ENCODE measurements at regions not wholly inside any gene's neighbourhood (a gene's known extent, or its start where the extent isn't known, plus 50 kb on each side); places are given as distances from the start of the nearest gene placed in this dataset.
A peak's percentile ranks its signal among the peaks of the same experiment; 100 is the strongest.
"Not testable (repeated sequence)": the region's sequence is repeated elsewhere in the genome, so short reads cannot be mapped to it uniquely, and the experiment has no call there.

DNA sequence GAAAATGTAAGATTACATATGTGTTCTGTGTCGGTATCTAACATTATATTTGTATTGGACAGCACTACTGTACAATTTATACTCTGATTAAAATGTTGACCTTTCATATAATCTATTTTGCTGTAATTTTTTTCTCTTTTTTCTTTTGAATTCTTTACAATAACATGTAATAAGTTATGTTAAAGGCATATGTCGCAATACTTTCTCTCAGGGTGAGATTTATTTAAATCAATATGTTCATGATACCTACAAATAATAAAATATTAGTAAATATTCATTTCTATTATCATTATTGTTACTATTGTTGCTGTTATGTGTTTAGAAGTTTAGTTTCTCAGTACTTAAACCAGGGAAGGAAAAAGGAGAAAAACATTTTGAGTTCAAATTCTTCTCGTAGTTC, 807.4 kb downstream of the STIM2 start:
- no peak for DNase-seq

DNA sequence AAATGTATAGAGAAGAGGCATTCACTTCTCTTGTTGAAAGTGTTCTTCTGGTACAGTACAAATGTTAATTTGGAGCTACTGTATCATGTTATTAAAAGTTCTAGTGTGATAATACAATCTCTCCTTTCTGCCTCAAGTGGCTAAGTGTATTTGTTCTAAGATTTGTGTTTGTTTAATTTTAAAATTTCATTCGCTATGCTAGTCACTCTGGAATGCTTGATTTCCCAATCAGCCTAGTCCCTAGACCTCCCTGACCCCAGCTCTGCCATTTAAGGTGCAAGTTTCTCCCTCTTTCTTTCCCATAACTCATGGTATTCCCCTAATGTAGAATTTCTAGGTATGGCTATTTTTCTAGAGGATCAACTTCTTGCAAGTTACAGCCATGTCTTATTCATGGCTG, 817.4 kb downstream of the STIM2 start:
- DNase-seq = no peak

DNA sequence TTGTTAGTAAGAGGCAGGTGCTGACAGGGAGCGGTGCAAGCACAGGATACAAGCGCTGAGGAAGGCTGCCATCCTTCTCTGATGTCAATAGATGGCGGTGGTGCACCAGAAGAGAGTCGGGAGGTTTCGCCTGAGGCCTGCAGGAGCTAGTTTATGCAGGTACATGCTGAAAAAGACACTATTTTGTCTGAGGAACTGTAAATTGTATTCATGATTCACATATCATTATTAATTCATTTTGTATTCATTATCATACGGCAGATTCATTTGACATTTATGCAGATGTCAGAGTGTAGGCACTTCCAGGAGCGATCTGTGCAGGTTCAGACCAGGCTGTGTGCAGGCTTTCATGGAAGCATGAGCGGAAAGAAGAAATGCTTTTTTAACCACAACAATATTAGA, 824.0 kb downstream of the STIM2 start:
- peak; percentile 31 for DNase-seq

DNA sequence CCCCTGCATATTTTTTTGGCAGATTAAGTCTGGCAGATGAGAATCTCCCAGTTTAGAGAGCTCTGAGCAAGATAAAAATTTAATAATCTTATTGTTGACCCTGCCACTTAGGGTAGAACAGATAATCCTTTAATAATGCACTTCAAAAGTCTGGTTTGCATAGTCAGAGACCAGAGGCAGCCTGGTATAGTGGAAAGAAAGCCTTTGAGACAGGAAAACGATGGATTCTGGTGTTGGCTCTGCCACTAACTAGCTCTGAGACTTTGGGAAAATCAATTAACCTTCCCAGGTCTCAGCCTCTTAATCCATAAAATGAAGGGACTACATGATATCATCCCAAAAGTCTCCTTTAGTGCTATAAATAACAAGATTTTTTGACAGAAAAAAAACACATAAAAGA, 824.5 kb downstream of the STIM2 start:
- DNase-seq = no peak

DNA sequence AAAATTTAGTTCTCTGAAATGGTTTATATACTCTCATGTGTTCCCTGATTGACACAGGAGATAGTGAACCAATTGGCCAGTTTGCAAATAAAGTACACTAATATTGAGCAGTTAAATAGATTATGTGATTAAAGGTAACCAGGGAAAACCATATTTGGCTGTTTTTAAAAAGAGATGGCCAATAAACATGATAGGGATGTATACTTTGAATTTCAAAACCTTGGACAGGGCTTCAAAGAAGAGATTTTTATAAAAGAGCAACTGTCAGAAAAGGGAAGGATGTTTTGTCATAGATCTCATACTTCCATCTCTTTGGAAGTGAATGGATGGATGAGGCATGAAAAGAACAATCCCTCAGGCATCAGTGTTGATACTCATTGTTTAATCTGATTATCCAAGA, 825.3 kb downstream of the STIM2 start:
- DNase-seq = no peak

DNA sequence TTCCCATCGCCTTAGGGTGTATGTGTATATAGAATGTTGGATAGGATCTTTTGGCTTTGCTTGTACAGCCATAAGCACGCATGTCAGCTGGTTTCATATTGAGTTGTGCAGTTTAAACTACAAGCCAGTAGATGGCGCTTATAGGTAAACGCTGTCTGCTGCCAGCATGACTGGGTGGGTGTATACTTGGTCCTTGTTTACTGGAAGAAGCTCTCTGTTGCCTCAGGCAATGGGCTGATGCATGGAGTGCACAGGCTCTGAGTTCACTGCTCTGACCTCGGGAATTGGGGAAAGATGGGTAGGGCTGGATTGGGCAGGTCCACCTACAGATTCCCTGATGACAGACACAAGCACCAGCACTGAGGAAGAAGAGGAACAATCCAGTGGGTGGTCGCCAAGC, 831.5 kb downstream of the STIM2 start:
- peak; percentile 2 for DNase-seq

DNA sequence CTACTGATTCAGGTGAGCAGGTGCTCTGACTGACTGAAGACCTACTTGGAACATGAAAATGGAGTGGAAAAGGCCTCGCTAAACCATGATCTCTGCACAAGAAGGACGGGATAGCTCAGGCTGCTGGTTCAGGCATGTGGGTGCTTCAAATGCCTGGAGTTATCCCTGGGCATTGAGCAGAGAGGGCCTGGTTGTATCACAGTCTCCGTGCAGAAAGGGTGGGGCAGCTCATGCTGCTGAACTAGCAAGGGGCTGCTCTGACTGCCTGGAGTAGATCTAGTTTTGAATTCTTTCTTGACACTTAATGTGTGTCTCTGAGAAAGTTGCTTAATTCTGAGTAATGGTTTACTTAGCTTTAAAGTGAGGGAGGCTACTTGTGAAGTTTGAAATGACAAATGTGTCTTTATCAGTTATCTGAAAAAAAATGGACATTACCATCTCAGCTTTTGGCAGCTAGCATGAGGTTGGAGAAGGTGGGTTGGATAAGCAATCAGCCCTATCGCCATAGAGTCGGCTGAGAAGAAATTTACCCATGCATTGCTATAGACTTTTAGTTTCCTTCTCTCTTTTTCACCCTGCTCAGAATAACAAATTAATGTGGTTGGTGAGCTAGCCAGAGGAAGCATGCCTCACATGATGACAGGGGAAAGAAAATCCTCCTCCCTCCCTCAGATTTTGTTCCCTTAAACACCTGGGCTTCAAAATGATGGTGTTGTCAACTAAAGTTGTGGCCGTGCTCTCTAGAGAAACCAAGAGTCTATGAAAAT, 832.4 kb downstream of the STIM2 start:
- no peak for DNase-seq

DNA sequence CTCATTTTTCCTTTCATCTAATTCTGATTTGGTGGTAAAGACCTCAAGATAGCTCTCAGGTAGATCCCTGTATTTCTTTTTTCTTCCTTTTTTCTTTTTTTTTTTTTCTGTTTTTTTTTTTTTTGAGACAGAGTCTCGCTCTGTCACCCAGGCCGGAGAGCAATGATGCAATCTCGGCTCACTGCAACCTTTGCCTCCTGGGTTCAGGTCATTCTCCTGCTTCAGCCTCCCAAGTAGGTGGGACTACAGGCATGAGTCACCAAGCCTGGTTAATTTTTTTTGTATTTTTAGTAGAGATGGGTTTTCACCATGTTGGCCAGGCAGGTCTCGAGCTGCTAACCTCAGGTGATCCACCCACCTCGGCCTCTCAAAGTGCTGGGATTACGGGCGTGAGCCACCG, 835.6 kb downstream of the STIM2 start:
- not testable (repeated sequence) for DNase-seq

DNA sequence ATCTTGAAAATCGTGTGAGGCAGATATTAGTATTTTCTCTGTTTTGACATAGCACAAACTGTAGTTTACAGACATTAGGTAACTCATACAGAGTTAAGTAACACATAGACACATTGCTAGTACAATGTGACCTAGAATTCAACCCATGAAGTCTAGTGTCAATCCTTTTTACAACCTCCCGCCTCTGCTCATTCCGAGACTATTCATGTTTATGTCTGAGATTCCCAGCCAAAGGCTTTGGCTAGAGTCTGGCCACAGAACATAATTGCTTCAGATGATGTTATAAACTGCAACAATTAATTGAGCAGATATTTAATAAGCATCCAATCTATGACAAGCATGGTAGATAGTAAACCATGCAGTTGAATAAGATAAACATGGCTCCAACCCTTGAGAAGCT, 841.0 kb downstream of the STIM2 start:
- DNase-seq = no peak

DNA sequence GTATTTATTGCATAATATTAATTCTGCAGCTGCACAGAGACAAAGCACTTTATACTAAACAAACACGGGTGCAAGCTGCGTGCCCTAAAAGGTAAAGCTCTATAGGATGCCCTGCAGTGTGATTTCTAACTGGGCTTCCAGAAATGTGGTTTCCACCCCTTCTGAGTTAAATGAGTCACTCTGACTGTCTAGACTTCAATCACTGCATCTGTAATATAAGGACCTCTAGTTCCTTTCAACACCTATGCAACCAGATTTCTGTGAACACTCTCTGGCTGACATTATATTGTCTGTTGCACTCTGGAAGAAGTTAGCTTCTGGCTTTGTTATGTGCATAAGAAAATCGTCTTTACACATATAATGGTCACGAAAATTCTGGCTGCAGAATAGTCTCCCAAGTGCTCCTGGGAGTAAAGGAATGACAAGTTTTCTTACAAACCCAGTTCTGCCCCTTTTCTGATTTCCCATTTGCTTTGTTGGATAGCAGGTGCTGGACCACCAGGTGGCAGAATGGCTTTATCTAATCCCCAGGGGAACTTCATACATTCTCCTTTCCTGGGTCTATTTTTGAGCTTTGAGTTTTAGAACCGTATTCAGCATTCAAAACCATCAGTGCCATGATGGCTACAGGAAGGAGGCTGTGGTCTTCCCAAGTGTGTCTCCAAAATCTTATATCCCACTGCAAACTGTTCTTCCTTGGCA, 842.2 kb downstream of the STIM2 start:
- no peak for DNase-seq

DNA sequence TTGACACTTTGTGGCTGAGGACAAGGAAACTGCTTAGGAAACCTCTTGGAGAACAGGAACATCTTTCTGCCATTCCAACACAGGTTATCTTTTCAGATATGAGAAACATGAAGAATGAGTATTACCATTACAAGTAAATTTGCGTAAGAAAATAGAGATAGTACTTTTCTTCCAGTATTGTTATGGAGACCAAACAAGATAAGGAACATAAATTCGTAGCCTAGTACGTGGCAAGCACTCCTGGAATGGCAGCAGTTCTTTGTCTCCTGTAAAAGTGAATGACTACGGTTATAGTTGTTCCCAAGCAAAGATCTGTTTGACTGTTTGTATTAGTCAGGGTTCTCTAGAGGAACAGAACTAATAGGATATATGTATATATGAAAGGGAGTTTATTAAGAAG, 843.1 kb downstream of the STIM2 start:
- DNase-seq = no peak

DNA sequence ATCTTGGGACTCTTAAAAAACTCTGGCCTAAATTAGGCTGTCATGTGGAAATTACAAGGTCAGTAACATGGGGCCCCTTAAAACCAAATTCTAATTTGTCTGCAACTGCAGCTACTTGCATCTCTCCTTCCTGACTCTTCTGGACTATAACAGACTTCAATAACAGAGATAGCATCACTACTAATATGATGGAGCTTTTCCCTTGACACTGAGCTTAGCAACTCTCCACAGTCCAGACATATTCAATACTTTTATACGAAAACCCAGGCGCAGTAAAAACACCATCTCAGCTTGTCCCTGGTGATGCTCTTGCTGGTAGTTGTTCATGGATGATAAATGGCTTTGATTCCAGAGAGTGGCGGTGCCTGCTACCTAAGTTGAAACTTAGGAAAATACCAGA, 850.4 kb downstream of the STIM2 start:
- DNase-seq = no peak

DNA sequence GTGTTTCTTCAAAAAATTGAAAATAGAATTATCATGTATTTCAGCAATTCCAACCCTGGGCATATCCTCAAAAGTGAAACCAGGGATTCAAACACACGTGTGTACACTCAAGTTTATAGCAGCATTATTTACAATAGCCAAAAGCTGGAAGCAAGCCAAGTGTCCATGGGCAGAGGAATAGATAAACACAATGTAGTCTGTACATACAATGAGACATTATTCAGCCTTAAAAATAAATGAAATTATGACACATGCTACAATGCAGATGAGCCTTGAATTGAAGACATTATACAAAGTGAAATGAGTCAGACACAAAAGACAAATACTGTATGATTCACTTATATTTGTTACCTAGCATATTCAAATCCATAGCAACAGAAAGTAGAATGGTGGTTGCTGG, 853.4 kb downstream of the STIM2 start:
- no peak for DNase-seq

DNA sequence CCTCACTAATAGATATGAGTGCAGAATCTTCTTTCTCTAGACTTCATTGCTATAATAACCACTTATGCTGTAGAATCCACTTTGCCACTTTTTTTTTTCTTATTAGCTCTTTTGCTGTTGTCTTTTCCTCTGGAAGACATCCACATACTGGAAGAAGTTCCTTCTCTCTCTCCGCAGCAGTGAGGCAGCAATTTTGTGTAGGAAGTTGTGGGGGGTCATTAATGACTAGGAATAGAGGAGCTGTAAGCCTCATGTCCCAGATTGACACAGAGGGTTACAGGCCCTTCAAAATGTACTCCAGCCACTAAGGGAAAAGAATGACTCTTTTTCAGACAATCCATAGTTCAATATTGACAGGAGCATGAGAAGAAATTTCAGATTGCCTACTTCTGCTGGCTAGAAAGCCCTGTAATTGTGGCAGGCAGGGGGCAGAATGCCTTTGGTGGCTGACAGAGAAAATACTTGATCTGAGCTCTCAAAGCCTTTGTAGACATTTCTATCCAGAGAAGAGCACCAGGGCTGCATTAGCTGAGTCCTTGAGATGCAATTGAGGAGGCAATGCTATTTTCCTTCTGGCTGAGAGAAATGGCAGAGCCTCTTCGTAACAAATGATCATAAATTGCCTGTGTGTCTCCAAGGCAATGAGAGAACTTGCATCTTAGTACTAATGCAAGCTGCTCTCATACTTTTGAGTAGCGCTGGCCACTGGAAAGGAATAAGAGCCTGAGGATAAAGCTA, 856.2 kb downstream of the STIM2 start:
- DNase-seq = no peak

DNA sequence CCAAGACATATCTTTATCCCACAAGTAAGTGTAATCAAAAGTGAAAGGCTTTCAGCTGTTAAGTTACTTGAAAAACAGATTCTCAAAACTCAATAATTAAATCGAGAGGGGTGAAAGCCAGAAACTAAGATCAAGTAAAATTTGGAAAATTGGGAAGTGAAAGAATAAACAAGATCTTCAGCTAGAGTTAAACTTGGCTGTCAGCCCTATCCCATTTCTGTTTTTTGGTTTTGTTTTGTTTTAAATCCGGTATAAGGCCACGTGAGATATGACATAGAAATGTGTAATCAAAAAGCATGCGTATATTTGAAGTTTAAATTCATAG, 856.8 kb downstream of the STIM2 start:
- DNase-seq = no peak

DNA sequence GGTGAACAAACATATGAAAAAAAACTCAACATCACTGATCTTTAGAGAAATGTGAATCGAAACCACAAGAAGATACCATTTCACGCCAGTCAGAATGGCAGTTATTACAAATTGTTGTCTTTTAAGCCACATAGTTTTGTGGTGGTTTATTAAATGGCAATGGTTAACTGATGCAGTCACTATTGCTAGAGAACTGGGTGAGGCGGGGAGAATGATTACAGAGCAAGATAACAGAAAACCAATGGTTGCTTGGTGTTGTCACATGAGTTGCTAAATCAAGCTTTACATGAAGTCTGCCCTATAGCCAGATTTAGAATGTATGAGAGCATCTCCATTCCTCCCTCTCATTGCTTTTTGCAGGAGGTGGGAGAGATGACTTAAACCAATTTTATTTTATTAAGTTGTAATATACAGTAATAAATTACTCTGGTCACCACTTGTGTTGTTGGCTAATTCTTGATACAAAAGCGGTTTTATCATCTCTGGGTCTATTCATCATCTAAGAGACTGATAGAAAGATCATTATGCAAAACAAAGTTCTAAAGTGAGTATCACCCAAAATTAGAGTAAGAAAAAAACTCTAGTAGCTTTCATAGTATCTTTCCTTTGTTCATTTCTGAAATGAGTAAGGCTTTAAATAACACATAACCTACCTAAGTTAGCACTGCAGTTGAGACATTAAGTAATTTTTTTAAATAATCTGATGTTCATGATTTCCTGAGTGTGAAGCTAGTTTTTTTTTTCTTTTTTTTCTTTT, 859.5 kb downstream of the STIM2 start:
- DNase-seq = no peak

DNA sequence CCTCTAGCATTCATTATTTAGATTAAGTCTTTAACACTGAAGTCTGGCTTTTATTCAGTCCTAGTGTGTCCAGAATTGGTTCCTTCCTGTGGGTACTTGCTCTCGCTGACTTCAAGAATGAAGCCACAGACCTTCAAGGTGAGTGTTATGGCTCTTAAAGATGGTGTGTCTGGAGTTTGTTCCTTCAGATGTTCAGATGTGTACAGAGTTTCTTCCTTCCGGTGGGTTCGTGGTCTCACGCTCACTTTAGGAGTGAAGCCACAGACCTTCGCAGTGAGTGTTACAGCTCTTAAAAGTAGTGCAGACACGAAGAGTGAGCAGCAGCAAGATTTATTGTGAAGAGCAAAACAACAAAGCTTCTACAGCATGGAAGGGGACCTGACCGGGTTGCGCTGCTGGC, 860.6 kb downstream of the STIM2 start:
- no peak for DNase-seq

DNA sequence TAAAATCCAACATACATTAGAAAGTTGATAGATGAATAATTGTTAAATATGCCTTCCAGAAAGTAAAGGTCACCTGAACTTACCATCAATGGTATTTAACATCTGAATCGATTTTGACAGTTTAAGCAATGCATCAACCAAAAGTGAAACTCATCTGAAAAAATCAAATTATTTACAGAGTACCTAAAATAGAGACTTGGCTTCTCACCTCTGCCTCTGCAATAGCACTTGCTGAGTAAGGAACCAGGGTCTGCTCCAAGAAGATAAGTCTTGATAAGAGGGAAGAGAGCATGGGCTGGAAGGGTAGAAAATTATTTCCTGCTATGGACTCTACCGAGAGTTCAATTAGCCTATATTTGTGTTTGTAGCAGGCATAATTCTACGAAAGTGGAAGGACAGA, 868.3 kb downstream of the STIM2 start:
- no peak for DNase-seq

DNA sequence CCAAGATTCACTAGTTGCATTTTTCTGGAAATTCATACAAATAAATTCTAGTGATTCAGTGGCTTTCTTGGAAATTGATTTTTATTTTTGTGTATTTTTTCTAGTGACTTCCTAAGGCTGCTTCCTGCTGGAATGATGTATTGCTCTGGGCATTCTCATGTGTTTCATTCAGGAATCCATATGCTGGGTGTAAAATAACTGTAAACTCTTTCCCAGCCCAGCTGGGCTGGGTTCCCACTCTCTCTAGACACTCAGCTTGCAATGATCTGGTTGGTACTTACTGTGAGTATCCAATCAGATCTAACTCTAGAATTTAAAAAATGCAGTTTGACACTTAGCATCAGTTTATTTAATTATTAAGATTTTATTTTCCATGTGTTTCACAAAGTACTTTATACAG, 882.2 kb downstream of the STIM2 start:
- DNase-seq = no peak

DNA sequence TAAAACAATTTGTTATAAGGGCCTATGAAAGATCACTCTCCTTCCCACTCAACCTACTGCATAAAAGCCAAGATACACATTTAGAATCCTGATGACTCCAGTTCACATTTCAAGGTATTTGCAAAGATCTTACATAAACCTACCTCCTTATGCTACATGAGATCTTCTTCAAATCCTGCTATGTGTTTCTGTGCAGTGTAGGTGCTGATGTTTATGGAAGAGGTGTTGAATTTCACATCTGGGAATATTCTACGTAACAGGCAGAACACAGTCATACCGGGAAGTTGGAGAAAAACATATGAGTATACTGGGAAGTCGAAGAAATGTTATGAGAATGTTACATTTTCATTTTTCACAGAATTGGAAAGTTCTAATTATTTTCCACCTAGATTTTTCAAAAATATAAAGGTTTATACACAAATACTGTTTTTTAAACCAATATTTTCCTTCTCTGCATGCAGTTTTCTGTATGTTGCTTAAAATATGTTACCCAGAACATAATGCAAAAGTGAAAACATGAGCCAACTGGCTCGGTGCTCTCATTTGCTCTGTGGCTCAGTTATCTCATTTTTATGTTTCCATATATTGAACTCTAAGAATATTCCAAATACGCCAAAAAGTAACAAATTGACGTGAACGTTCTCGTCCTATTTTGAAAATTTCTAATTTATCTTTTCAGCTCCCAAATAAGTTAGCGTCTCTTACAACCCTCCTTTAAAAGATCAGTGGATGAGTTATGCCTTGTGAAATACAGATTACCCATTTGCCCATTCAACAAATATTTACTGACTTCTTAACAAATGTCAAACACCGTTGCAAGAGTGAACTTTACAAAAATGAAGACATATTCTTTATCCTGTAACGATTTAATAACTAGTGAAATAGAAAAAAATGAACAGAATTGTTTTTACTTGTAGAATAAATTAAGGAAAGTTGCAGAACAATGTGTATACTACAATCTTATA, 899.3 kb downstream of the STIM2 start:
- DNase-seq = no peak

DNA sequence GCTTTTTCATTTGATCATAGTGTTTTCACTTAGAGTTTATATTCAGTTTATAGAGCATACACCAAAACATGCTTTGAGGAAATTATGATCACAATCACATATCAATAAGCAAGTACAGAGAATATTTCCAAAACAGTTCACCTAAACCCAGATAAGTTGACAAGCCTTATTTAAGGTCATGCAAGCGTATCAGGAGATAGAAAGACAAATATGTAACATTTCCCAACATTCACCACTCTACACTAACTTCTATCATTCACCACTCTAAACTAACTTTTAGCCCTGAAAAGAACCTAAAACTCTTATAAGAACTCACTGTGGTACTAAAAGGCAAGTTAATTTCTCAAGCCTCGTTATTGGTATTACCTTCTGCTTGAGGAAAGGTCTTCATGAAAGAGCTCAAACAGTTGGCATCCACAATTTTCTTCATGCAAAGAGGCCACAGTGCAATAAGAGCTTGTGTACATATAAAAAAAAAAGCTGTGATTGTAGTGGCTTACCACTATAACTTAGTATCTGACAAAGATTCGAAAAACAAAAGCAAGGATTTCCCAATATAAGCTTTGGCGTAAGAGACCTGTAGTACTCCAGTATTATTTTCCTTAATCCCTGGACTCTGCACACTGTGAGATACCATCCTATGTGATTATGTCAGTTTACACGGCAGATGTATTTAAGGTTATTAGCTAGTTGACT, 903.3 kb downstream of the STIM2 start:
- DNase-seq = no peak

DNA sequence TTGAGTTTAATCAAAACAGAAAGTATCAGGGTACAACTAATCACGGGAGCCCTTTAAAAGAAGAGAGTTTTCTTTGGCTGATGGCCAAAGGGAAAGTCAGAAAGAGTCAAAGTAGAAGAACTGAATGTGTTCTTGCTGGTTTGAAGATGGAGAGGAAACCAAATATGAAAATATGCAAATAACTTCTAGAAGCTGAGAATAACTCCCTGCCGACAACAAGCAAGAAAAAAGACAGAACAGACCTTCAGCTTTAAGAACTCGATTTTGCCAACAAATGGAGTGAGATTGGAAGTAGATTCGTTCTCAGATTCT, 903.8 kb downstream of the STIM2 start:
- no peak for DNase-seq

Measured in activated CD4-positive, alpha-beta T cell treated with anti-CD3 and anti-CD28 coated beads for 48 hours (primary cell).